HepG2 (cell line): ENCODE measurements at regions not wholly inside any gene's neighbourhood (a gene's known extent, or its start where the extent isn't known, plus 50 kb on each side); places are given as distances from the start of the nearest gene placed in this dataset.

Source experiments
- ATAC-seq: fragments of 200-7000 bp; cut with Tn5 transposase; 3 replicates; pipeline ENCODE4 v1.9.1; 2020; ENCODE audit warnings: mild to moderate bottlenecking, moderate library complexity
- BruUV-seq: library from RNA; stranded (reverse); fragments of 400-500 nt; replicated peaks from 2 replicates; lab custom pipeline; 2021; lab: Mats Ljungman, UMichigan
- CTCF ChIA-PET: fragments of 300-600 bp; formaldehyde crosslinking; extraction: SDS; loops from one replicate; lab custom pipeline; 2021; ENCODE audit warnings: low total read pairs, inconsistent platforms, low intra/inter-chr PET ratio; lab: Yijun Ruan, JAX
- POLR2A ChIA-PET: fragments of 350-600 bp; sonication (Branson Sonifier 250); formaldehyde crosslinking; loops from one replicate; lab custom pipeline; 2020; ENCODE audit warnings: antibody characterized with exemption, inconsistent platforms; lab: Yijun Ruan, JAX
- DNase-seq: peaks from one replicate; pipeline ENCODE4 v3.0.0-alpha.2; 2015; ENCODE audit warnings: low spot score
- FAIRE-seq: peaks from 3 replicates; lab custom pipeline; 2011; peaks lifted over from hg19 to GRCh38; lab: Jason Lieb, UNC
- H2AFZ ChIP-seq: one replicate; pipeline ENCODE4 v1.6.1; 2011; ENCODE audit warnings: low read length, inconsistent platforms
- H3K27ac ChIP-seq: fragments of 300-600 bp; 3 replicates; pipeline ENCODE4 v1.8.0; 2011; ENCODE audit warnings: mixed run types, mild to moderate bottlenecking, mixed read lengths, low read length, inconsistent platforms; ENCODE audit not compliant: insufficient read depth; ENCODE audit errors: extremely low read length
- H3K27me3 ChIP-seq, 2 experiments: fragments of 200-600 bp in 1 of 2; 2 replicates in 1 of 2; 3 replicates in 1 of 2; pipeline versions ENCODE4 v1.6.0 to v1.8.0; 2011; ENCODE audit warnings: low read length in 2 of 2, mild to moderate bottlenecking in 2 of 2, moderate library complexity in 2 of 2, inconsistent platforms in 1 of 2; ENCODE audit not compliant: insufficient read depth in 2 of 2, control insufficient read depth in 1 of 2
- H3K36me3 ChIP-seq, 2 experiments: fragments of 200-600 bp in 1 of 2; replicated peaks in 1 of 2; 2 replicates in 1 of 2; 3 replicates in 1 of 2; pipeline versions ENCODE4 v1.5.1 to v1.8.0; 2011; ENCODE audit warnings: low read length in 2 of 2, inconsistent platforms in 1 of 2; ENCODE audit not compliant: insufficient read depth in 2 of 2, control insufficient read depth in 1 of 2
- H3K4me1 ChIP-seq: 2 replicates; pipeline ENCODE4 v1.5.1; 2012; ENCODE audit warnings: low read length, inconsistent platforms; ENCODE audit not compliant: insufficient read depth
- H3K4me2 ChIP-seq: 2 replicates; pipeline ENCODE4 v1.6.0; 2011; ENCODE audit warnings: low read depth, low read length, inconsistent platforms
- H3K4me3 ChIP-seq, 3 experiments: fragments of 200-600 bp in 1 of 3; sonication (generic), shearing (Covaris generic) in 1 of 3; replicated peaks in 1 of 3; 2 replicates each; pipeline ENCODE4 v1.5.1; 2011 to 2016; ENCODE audit warnings: low read length in 3 of 3, inconsistent platforms in 2 of 3, low read depth in 2 of 3, mild to moderate bottlenecking in 2 of 3, control low read depth in 1 of 3, mixed read lengths in 1 of 3; ENCODE audit not compliant: insufficient read depth in 1 of 3
- H3K79me2 ChIP-seq: one replicate; pipeline ENCODE4 v1.6.1; 2011; ENCODE audit warnings: low read length, inconsistent platforms; ENCODE audit not compliant: insufficient read depth
- H3K9ac ChIP-seq: 2 replicates; pipeline ENCODE4 v1.6.0; 2011; ENCODE audit warnings: mild to moderate bottlenecking, low read depth, low read length, inconsistent platforms; ENCODE audit not compliant: insufficient read depth
- H3K9me3 ChIP-seq: 2 replicates; pipeline ENCODE4 v1.5.1; 2012; ENCODE audit warnings: mild to moderate bottlenecking, low read length
- H4K20me1 ChIP-seq: 2 replicates; pipeline ENCODE4 v1.6.0; 2011; ENCODE audit warnings: inconsistent platforms, mild to moderate bottlenecking, low read length, moderate library complexity; ENCODE audit not compliant: insufficient read depth
- ATF1 ChIP-seq: IDR thresholded peaks from 2 replicates; pipeline ENCODE4 v1.6.1; 2016; ENCODE audit warnings: mild to moderate bottlenecking, control low read depth
- DNMT3B ChIP-seq: conservative IDR thresholded peaks from 2 replicates; pipeline ENCODE4 v1.6.1; 2016; ENCODE audit warnings: missing biosample characterization, control low read depth
- FOXK1 ChIP-seq: sonication (generic); formaldehyde crosslinking; IDR thresholded peaks from 2 replicates; pipeline ENCODE4 v1.4.0; 2020; ENCODE audit warnings: low read depth, missing genetic modification reagents, borderline replicate concordance
- GABPA ChIP-seq, 2 experiments: IDR thresholded peaks; 2 replicates each; pipeline ENCODE4 v1.6.1; 2011 to 2016; ENCODE audit warnings: low read depth in 2 of 2, low read length in 1 of 2, missing biosample characterization in 1 of 2, missing genetic modification characterization in 1 of 2
- HCFC1 ChIP-seq: fragments of 150-350 bp; IDR thresholded peaks from 2 replicates; pipeline ENCODE4 v1.6.1; 2014; ENCODE audit warnings: low read depth, low read length
- IKZF5 ChIP-seq: IDR thresholded peaks from 2 replicates; pipeline ENCODE4 v1.6.1; 2018; ENCODE audit warnings: missing genetic modification reagents, mild to moderate bottlenecking, missing compliant biosample characterization
- PATZ1 ChIP-seq: sonication (generic); formaldehyde crosslinking; IDR thresholded peaks from 2 replicates; pipeline ENCODE4 v1.4.0; 2020; ENCODE audit warnings: missing genetic modification reagents
- RFX3 ChIP-seq: IDR thresholded peaks from 2 replicates; pipeline ENCODE4 v1.6.1; 2016; ENCODE audit warnings: missing biosample characterization, missing genetic modification reagents
- SALL2 ChIP-seq: sonication (generic); formaldehyde crosslinking; IDR thresholded peaks from 2 replicates; pipeline ENCODE4 v1.8.1; 2023; ENCODE audit warnings: mild to moderate bottlenecking, missing genetic modification reagents, inconsistent platforms
- SP140L ChIP-seq: sonication (generic); formaldehyde crosslinking; IDR thresholded peaks from 2 replicates; pipeline ENCODE4 v1.4.0; 2020; ENCODE audit warnings: missing genetic modification reagents, borderline replicate concordance
- TBL1XR1 ChIP-seq: fragments of 150-350 bp; IDR thresholded peaks from 2 replicates; pipeline ENCODE4 v1.6.1; 2014; ENCODE audit warnings: borderline replicate concordance, low read length; ENCODE audit not compliant: partially characterized antibody
- ZNF260 ChIP-seq: sonication (generic); formaldehyde crosslinking; IDR thresholded peaks from 2 replicates; pipeline ENCODE4 v1.4.0; 2020; ENCODE audit warnings: missing genetic modification reagents, low read depth, mild to moderate bottlenecking, borderline replicate concordance
- ZNF274 ChIP-seq: sonication (generic); formaldehyde crosslinking; IDR thresholded peaks from 2 replicates; pipeline ENCODE4 v1.5.1; 2020; ENCODE audit warnings: mild to moderate bottlenecking, missing genetic modification reagents
- ZNF382 ChIP-seq: sonication (generic); formaldehyde crosslinking; IDR thresholded peaks from 2 replicates; pipeline ENCODE4 v1.5.0; 2020; ENCODE audit warnings: missing genetic modification reagents, mild to moderate bottlenecking, borderline replicate concordance
- ZNF749 ChIP-seq: sonication (generic); formaldehyde crosslinking; IDR thresholded peaks from 2 replicates; pipeline ENCODE4 v1.8.0; 2022; ENCODE audit warnings: mild to moderate bottlenecking, missing genetic modification reagents, moderate library complexity, borderline replicate concordance
- ZNF839 ChIP-seq: sonication (generic); formaldehyde crosslinking; IDR thresholded peaks from 2 replicates; pipeline ENCODE4 v1.4.0; 2020; ENCODE audit warnings: missing genetic modification reagents, mild to moderate bottlenecking, borderline replicate concordance
- WGBS: methylation state at CpG from one replicate; pipeline ENCODE4 v1.1.6; 2017; ENCODE audit warnings: low lambda C conversion rate; 5-methylcytosine and 5-hydroxymethylcytosine counted together
- in situ Hi-C: cut with HindIII; loops from 2 replicates; pipeline ENCODE4 v1.10.0; 2017; ENCODE audit warnings: low pct_unique_long_range_greater_than_20kb; ENCODE audit not compliant: extremely low pct_ligation_motif_present
- intact Hi-C: fragments of 100-400 bp; cut with micrococcal nuclease; formaldehyde crosslinking; loops from one replicate; pipeline ENCODE4 v1.10.0; 2022; ENCODE audit not compliant: unreplicated experiment

GRCh38 chr12:38544330-38545066 is 227.9 kb downstream of the ALG10B start:
- H3K4me2 ChIP-seq: no peak overlapping the region
- H3K9me3 ChIP-seq: peaks cover 10% of the 10 kb centered on the region
- TF ChIP-seq ATF1 (CRISPR knock-in tag) (no peak), FOXK1 (CRISPR knock-in tag) (no peak), ZNF274 (CRISPR knock-in tag) (no peak), GABPA (IDR thresholded peaks at IDR 0.05; ENCODE audit: low read depth, low read length) (no peak), GABPA (CRISPR knock-in tag; IDR thresholded peaks at IDR 0.05; ENCODE audit: low read depth) (no peak), ZNF749 (no peak), SP140L (CRISPR knock-in tag) (no peak), ZNF839 (CRISPR knock-in tag) (no peak), PATZ1 (no peak), HCFC1 (no peak), ZNF260 (CRISPR knock-in tag) (no peak), RFX3 (CRISPR knock-in tag) (no peak), IKZF5 (no peak), ZNF382 (CRISPR knock-in tag) (no peak), DNMT3B (CRISPR knock-in tag) (no peak), TBL1XR1 (no peak), SALL2 (no peak)
- FAIRE-seq (no peak), ATAC-seq (no peak), DNase-seq (no peak)
- H3K4me3 ChIP-seq: no peak overlapping the region
- in situ Hi-C loops: no loop called here
- H3K27ac ChIP-seq: no peak overlapping the region
- no peaks in the 10 kb centered on the region for H4K20me1 ChIP-seq
- WGBS: 9% methylated on average over 5 of the region's 5 CpGs
- POLR2A ChIA-PET: no interaction called here
- no peak overlapping the region for H3K9ac ChIP-seq
- H3K27me3 ChIP-seq: no peaks in the 10 kb centered on the region
- no peaks in the 10 kb centered on the region for H3K79me2 ChIP-seq
- H2AFZ ChIP-seq: no peak overlapping the region
- H3K4me1 ChIP-seq: no peaks in the 10 kb centered on the region
- CTCF ChIA-PET: no interaction called here
- H3K36me3 ChIP-seq: no peaks in the 10 kb centered on the region
- no TSS peak for BruUV-seq
- intact Hi-C loops: no loop called here
